Activated effector memory CD4-positive, alpha-beta T cell treated with Interleukin-2 at 50 U/mL for 16 hours (primary cell): ENCODE measurements at regions not wholly inside any gene's neighbourhood (a gene's known extent, or its start where the extent isn't known, plus 50 kb on each side); places are given as distances from the start of the nearest gene placed in this dataset.
"Not testable (repeated sequence)": the region's sequence is repeated elsewhere in the genome, so short reads cannot be mapped to it uniquely, and the experiment has no call there.

Experiments used
- DNase-seq: peaks from one replicate; pipeline ENCODE4 v3.0.0-alpha.2; 2020

- no peak for DNase-seq
These were observed 80.0 kb upstream of the TNFAIP3 start for GRCh38 chr6:137787016-137787415.

GRCh38 chr6:137788248-137788647, 78.8 kb upstream of the TNFAIP3 start:
- no peak for DNase-seq

GRCh38 chr6:137791281-137792159, 75.5 kb upstream of the TNFAIP3 start:
- DNase-seq: no peak

- DNase-seq: no peak
These were observed 74.7 kb upstream of the TNFAIP3 start for GRCh38 chr6:137792160-137793033.

GRCh38 chr6:137793805-137794515, 73.1 kb upstream of the TNFAIP3 start:
- no peak for DNase-seq

- no peak for DNase-seq
These were observed 72.4 kb upstream of the TNFAIP3 start for GRCh38 chr6:137794516-137795201.

GRCh38 chr6:137795501-137795900, 71.6 kb upstream of the TNFAIP3 start:
- no peak for DNase-seq

- no peak for DNase-seq
These were observed 68.8 kb upstream of the TNFAIP3 start for GRCh38 chr6:137798261-137798660.

- DNase-seq: no peak
These were observed 68.2 kb upstream of the TNFAIP3 start for GRCh38 chr6:137798846-137799245.

GRCh38 chr6:137799950-137800568, 67.0 kb upstream of the TNFAIP3 start:
- DNase-seq: no peak

GRCh38 chr6:137800762-137801161, 66.3 kb upstream of the TNFAIP3 start:
- DNase-seq: no peak

GRCh38 chr6:137801352-137802114, 65.5 kb upstream of the TNFAIP3 start:
- no peak for DNase-seq

- DNase-seq: no peak
These were observed 64.5 kb upstream of the TNFAIP3 start for GRCh38 chr6:137802408-137803182.

GRCh38 chr6:137804637-137805036, 62.4 kb upstream of the TNFAIP3 start:
- no peak for DNase-seq

- DNase-seq: no peak
These were observed 61.4 kb upstream of the TNFAIP3 start for GRCh38 chr6:137805622-137806021.

- no peak for DNase-seq
These were observed 60.0 kb upstream of the TNFAIP3 start for GRCh38 chr6:137806914-137807682.

- no peak for DNase-seq
These were observed 58.9 kb upstream of the TNFAIP3 start for GRCh38 chr6:137808191-137808590.

GRCh38 chr6:137808836-137809315, 58.2 kb upstream of the TNFAIP3 start:
- no peak for DNase-seq

GRCh38 chr6:137809895-137810553, 57.0 kb upstream of the TNFAIP3 start:
- DNase-seq: not testable (repeated sequence)
